HG03095 (cell line): ENCODE measurements at regions not wholly inside any gene's neighbourhood (a gene's known extent, or its start where the extent isn't known, plus 50 kb on each side); places are given as distances from the start of the nearest gene placed in this dataset.

Source experiments
- ATAC-seq: cut with Tn5 transposase; IDR thresholded peaks from one replicate; pipeline ENCODE4 v1.9.1; 2021; ENCODE audit warnings: moderate library complexity; ENCODE audit not compliant: unreplicated experiment

- no peak for ATAC-seq
These were observed 933.9 kb upstream of the LRRTM1 start for GRCh38 chr2:81238462-81238861.

GRCh38 chr2:81235601-81236000, 931.0 kb upstream of the LRRTM1 start:
- ATAC-seq: no peak

DNA sequence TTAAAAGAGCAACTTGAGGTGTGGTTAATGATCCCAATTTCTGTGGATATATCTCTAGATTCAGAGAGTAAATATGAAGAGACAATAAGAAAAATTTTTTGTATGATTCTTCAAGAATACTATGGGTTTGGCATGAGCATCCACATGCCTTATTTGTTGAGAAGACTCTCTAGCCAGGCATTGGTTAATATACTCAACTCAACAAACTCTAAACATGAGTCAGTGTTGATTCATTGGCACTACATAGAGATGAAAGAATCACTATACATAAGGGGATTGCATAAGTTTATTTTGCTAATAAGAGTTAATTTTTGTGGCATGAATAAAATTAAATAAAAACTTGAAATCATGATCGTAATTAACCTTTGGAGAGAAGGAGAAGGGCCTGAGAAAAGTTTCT, 930.2 kb upstream of the LRRTM1 start:
- no peak for ATAC-seq

- no peak for ATAC-seq
These were observed 921.2 kb upstream of the LRRTM1 start for GRCh38 chr2:81225756-81226155.

DNA sequence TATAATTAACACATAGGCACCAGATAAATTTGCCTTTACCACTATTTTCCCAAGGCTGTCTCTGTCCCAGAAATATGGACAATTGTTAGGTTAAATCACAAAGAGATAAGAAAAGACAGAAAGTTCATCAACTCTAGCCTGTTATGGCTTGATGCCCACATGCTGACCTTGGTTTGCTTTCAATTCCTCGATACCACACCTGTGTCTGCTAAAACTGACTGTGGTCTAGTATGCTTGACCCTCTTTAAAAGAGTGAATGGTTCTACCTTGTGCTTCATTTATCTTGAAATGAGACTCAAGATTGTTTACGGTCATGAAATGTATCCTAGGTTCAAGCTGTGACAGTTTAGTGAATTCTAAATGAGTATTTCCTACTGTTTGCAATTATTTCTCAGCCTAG, 909.0 kb upstream of the LRRTM1 start:
- no peak for ATAC-seq

DNA sequence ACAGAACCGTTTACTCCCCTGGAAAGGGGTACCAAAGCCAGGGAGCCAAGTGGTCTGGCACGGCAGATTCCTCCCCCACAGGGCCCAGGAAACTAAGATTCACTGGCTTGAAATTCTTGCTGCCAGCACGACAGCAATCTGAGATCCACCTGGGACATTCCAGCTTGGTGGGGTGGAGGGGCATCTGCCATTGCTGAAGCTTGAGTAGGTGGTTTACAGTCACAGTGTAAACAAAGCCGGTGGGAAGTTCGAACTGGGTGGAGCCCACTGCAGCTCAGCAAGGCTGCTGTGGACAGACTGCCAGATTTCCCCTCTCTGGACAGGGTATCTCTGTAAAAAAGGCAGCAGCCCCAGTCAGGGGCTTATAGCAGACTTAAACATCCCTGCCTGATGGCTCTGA, 901.7 kb upstream of the LRRTM1 start:
- no peak for ATAC-seq

GRCh38 chr2:81196933-81197628, 892.5 kb upstream of the LRRTM1 start:
- no peak for ATAC-seq

DNA sequence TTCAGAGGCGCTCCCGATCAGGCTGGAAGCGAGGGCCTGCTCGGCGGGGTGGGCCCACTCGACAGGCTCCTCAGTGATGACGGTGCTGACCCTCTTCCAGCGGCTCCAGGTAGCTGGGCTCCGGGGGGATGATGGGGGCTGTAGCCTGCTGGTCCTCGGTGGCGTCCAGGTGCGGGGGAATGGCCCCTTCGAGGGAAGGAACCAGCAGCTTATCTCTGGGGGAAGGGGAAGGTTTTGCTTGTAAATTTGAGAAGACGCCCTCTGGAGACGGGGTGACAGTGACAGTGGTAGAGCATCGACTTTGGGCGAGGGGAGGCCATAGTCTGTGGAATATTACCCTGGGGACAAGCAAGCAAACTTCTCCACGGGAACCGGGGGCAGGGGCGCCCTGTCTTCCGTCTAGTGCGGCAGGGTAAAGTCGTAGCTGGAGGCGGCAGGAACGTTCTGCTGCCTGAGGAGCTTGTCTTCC, 891.9 kb upstream of the LRRTM1 start:
- ATAC-seq: no peak

DNA sequence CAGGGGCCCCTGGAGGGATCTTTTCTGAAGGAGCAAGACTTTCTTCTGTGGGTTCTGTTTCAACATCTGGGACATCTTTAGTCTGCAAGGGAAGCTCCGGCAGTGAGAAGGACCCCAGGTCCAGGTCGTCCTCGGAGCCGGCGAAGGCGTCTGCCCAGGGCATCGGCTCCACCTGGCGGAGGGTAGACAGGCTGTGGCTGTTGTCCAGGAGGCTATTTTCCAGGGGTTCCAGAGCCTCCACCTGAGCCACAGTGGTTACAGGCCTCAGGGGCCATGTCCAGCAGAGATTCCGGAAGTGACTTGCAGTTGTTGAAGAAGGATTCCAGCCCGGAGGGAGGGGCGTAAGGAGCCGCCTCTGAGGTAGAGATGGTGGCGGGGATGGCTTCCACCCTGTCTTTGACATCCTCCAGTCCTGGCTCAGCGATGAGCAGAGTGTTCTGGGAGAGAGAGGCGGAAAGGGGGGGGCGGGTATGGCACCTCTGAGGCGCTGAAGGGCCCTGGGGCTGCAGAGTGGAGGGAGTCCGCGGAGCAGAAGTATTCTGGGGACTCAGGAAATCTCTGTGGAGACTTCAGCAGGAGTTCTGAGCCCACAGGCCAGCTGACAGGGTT, 891.3 kb upstream of the LRRTM1 start:
- ATAC-seq: no peak

- ATAC-seq: no peak
These were observed 890.6 kb upstream of the LRRTM1 start for GRCh38 chr2:81195017-81195773.

- no peak for ATAC-seq
These were observed 890.0 kb upstream of the LRRTM1 start for GRCh38 chr2:81194581-81194980.

DNA sequence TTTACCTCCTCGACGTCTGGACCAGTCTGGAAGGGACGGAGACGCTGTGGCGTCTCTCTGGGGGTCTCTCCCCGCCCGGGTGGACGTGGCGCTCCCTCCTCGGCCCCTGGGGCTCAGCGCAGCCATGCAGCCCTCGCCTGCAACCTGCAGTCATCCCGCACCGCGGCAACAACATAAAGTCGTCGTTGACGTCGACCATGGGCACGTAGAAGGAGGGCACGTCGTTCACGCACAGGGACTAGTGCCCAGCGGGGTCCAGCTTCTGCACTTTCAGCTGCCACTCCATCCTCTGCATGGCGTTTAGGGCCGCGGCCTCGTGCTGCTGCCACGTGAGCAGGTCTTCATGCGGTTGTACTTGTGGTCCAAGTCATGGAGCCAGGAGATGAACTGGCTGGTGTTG, 889.6 kb upstream of the LRRTM1 start:
- ATAC-seq: no peak

DNA sequence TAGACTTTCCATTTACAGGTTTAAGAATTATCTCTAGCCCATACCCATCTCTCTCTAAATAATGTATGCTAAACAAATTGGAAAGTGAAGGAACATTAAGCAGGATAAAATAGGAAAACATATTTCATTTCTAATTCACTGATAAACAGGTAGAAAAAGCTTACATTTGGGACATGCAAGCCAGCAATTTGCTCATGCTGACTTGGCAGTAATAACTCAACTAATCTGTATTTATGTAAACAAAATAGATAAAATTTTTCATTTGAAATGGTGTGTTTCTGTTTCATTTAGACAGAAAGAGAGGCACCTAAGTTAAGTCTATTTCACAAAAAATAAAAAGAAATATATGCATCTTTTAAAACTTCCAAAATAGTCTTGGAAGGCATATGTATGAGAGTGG, 877.3 kb upstream of the LRRTM1 start:
- ATAC-seq: no peak

DNA sequence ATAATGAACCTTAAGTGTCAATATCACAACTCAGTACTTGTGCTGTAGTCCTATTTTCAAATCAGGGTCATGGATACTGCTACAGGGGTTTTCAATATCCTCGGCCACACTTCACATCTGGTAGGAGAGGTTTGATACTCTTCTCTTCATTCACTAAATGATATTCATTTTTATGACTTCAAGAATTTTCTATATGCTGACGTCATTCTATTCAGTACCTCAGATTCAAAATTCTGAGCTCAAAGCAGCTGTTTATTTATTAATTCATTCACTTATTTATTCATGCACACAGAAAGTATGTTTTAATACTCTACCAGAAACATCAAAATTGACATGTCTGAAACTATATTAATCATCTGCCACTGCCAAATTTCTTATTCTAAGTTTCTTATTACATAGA, 866.9 kb upstream of the LRRTM1 start:
- ATAC-seq: no peak

DNA sequence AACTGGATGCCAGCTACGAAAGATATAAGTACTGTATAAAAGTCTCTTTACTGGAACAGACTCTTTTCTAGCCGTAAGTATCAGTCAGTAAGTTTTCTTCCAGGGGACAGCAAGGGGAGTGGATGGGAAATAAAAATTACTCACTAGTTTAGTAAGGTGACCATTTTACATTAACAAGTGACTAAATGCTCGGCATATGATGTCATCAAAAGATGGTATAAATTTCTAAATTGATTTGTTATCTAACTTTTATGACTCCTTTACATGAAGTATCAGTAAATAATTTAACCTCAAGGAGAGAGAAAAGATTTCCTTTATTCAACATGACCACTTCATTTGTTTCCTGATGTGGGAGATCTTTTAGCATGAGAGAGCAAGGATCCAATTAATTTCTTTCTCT, 859.0 kb upstream of the LRRTM1 start:
- ATAC-seq: no peak

DNA sequence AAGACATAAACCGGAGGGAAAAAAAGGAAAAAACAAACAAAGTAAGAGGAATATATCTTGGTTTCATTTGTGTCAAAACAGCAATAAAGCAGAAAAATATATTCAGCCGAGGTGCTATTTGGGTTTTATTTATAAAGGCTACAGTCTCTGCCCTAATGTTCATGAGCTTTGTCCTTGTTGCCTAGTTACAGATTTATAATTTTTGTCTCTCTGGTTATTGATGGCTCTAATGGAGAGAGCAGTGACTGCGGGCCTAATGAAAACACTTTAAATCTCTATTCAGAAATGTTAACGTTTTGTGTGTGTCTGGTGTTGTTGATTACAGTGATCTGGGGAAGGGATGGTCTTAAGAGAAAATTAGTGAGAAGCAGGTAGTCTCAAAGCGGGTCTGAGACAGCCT, 854.0 kb upstream of the LRRTM1 start:
- no peak for ATAC-seq

GRCh38 chr2:81148323-81148722, 843.8 kb upstream of the LRRTM1 start:
- ATAC-seq: no peak

DNA sequence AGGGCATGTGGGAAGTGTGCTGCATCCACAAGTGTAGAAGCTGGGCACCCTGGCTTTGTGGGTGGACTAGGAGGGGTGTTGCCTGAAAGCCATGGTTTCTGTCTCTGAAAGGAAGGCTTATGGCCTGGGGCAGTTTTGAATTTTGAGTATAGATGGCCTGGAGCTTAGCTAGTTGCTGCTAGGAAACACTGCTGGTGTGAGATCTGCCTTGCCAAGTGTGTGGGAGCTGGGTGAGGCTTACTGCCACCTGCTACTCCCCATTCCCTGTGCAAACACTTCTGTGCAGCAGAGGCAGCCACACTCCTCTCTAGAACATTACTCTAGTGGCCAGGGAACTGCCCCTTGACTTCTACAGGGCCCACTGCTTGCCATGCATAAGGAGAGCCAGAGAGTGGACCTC, 831.7 kb upstream of the LRRTM1 start:
- ATAC-seq: no peak

DNA sequence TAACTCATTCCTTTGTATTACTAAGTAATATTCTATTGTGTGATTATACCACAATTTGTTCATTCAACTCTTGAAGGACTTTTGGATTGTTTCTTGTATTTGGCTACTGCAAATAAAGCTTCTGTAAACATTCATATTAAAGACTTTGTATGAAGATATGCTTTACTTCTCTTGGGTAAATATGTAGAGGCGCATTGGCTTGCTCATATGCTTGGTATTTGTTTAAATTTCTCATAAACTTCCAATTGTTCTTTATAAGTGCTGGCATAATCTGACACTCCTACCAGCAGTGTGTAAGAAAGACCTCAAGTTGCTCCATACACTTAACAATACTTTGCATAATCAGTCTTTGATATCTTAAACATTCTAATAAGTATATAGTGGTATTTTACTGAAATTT, 792.8 kb upstream of the LRRTM1 start:
- no peak for ATAC-seq

GRCh38 chr2:81093031-81093430, 788.5 kb upstream of the LRRTM1 start:
- no peak for ATAC-seq

- ATAC-seq: no peak
These were observed 783.1 kb upstream of the LRRTM1 start for GRCh38 chr2:81087646-81088045.

DNA sequence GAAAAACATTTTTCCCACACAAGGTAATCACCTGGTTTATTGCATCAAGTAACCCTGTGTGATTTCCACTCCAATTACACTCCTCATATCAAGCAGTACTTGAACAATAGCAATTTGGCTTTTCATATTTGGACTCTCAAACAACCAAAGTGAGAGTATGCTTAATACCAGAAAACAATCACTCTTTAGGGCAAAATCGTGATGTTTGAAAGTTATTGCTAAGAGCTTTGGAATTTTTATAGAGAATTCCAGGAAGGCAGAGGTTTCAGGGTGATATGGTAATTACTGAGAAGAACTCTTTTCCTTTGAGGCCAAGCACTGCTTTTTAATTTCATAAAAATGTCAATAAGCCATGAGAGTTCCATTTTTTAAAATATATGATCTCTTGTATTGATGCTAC, 779.5 kb upstream of the LRRTM1 start:
- no peak for ATAC-seq
